HG03108 (cell line): ENCODE measurements at regions not wholly inside any gene's neighbourhood (a gene's known extent, or its start where the extent isn't known, plus 50 kb on each side); places are given as distances from the start of the nearest gene placed in this dataset.
"Not testable (repeated sequence)": the region's sequence is repeated elsewhere in the genome, so short reads cannot be mapped to it uniquely, and the experiment has no call there.

Experiments
- ATAC-seq: cut with Tn5 transposase; IDR thresholded peaks from one replicate; pipeline ENCODE4 v1.9.1; 2021; ENCODE audit warnings: moderate library complexity; ENCODE audit not compliant: unreplicated experiment

- ATAC-seq = no peak
Measured at GRCh38 chrX:5708251-5708650, 520.4 kb downstream of the NLGN4X start.

DNA sequence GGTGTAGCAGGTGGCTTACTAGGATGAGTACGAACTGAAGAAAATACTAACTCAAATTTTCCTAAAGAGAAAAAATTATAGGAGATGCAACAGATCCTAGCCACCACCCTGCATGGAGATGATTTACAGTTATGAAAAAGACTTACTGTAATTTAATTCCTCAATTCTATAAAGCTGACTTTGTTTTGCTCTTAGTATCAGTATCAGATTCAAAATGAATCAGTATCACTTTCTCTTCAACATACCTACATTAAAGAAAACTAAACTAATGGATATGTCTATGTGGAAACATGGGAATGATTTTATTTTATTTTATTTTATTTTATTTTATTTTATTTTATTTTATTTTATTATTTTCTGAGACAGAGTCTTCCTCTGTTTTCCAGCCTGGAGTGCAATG is 525.8 kb downstream of the NLGN4X start:
- no peak for ATAC-seq

DNA sequence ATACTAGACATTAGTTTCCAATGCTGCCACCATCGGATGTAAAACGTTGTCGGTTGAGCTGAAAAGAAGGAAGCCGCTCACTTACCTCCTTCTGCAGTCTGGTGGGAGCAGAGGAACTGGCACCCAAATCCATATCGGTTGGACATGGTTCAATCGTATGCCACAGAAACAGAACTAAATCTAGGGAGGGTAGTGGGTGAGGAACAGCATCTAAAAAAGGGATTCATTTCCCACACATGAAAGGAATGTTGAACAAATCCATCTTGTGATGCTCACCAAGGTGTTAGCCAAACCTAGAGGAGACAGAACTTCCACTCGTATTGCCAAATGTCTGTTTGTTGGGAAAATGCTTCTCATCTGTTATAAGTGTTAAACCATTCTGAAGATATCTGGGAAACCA is 532.7 kb downstream of the NLGN4X start:
- ATAC-seq = no peak

DNA sequence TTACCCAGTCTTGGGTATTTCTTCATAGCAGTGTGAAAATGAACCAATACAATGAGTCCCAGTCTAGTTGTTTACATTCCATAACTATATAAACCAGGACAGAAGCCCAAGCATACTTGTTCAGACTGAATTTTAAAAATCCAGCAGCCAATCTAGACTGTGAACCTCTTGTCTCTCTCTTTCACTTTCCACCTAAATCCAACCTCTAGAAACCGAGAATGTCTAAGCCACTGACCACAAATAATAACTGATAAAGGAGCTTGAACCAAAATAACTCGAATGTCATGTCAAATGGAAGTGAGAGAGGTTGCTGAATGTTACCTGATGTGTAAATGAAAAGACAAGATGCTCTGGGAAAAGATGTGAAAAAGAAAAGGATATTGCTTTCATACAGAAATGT is 544.7 kb downstream of the NLGN4X start:
- ATAC-seq = no peak

- ATAC-seq = no peak
Measured at GRCh38 chrX:5681159-5681558, 547.5 kb downstream of the NLGN4X start.

DNA sequence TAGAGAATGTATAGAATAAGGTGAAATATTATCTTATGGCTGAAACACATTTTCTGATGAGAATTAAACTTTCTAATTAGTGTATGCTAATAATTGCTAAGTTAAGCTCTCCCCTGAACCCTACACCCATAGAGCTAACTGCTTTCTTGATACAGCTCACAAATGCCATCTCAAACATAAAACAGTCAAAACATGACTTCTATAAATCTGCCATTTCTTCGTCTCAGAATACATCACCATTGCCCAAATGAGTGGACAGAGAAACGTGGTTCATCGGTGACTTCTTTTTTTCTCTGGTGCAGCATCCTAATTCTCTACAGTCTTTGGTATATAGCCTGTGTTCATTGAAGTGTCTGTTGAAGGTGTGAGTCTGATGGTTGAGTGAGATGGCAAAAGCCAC is 554.6 kb downstream of the NLGN4X start:
- ATAC-seq = no peak

DNA sequence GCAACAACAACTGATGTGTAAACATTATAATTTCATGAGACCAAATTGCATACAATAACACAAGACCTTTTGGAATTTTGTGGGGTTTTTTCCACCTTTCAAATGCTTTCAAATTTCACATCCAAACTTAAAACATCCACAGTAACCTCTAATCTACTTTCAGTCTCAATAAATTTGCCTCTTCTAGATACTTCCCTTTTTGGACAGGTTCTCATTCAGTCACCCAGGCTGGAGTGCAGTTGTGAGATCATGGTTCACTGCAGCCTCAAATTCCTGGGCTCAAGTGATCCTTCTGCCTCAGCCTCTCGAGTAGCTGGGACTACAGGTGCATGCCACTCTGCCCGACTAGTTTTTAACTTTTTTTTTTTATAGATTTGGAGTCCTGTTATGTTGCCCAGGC is 556.6 kb downstream of the NLGN4X start:
- no peak for ATAC-seq

GRCh38 chrX:5666689-5667088 is 562.0 kb downstream of the NLGN4X start:
- not testable (repeated sequence) for ATAC-seq

GRCh38 chrX:5656544-5656943 is 572.1 kb downstream of the NLGN4X start:
- no peak for ATAC-seq

DNA sequence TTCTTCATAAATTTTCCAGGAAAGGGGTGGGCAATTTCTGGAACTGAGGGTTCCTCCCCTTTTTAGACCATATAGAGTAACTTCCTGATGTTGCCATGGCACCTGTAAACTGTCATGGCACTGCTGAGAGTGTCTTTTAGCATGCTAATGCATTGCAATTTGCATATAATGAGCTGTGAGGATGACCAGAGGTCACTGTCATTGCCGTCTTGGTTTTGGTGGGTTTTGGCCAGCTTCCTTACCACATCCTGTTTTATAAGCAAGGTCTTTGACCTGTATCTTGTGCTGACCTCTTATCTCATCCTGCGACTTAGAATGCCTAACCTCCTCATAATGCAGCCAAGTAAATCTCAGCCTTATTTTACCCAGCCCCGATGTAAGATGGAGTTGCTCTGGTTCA is 577.8 kb downstream of the NLGN4X start:
- ATAC-seq = no peak

- ATAC-seq = no peak
Measured at GRCh38 chrX:5648941-5649568, 579.6 kb downstream of the NLGN4X start.

GRCh38 chrX:5646818-5647217 is 581.8 kb downstream of the NLGN4X start:
- peak; percentile 97 for ATAC-seq

GRCh38 chrX:5644776-5645175 is 583.9 kb downstream of the NLGN4X start:
- ATAC-seq = no peak

GRCh38 chrX:5640071-5640470 is 588.6 kb downstream of the NLGN4X start:
- ATAC-seq = no peak

- no peak for ATAC-seq
Measured at GRCh38 chrX:5638572-5638971, 590.1 kb downstream of the NLGN4X start.

- ATAC-seq = no peak
Measured at GRCh38 chrX:5632887-5633286, 595.8 kb downstream of the NLGN4X start.

- no peak for ATAC-seq
Measured at GRCh38 chrX:5632061-5632614, 596.5 kb downstream of the NLGN4X start.

DNA sequence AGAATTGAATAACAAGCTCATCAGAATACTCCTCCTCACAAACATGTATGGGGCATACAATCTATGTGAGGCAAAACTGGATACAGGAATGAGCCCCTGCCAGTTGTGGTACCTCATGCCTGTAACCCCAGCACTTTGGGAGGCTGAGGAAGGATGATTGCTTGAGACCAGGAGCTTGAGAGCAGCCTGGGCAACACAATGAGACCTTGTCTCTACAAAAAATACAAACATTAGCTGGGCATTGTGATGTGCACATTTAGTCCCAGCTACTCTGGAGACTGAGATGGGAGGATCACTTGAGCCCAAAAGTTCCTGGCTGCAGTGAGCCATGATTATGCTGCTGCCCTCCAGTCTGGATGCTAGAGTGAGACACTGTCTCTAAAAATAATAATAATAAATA is 611.0 kb downstream of the NLGN4X start:
- ATAC-seq = no peak

- ATAC-seq = no peak
Measured at GRCh38 chrX:5595570-5595969, 633.1 kb downstream of the NLGN4X start.

GRCh38 chrX:5586726-5587125 is 641.9 kb downstream of the NLGN4X start:
- no peak for ATAC-seq

DNA sequence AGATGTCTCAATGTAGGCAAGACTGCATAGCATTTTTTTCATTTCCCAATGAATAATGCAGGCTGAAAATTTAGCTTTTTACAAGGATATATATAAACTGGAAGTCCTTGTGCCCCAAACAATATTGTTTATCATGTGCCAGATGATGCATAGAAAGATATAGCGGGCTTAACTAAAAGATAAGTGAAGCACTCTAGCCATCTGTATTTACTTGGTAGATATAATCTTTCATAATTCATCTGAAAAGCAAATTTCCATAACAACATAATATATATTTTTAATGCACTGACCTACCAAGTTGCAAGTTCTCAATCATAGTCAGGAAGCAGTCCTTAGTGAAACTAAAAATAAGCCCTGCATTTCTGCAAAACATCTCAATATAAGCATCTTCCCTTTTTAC is 653.3 kb downstream of the NLGN4X start:
- ATAC-seq = no peak

GRCh38 chrX:5568934-5569333 is 659.7 kb downstream of the NLGN4X start:
- ATAC-seq = no peak

DNA sequence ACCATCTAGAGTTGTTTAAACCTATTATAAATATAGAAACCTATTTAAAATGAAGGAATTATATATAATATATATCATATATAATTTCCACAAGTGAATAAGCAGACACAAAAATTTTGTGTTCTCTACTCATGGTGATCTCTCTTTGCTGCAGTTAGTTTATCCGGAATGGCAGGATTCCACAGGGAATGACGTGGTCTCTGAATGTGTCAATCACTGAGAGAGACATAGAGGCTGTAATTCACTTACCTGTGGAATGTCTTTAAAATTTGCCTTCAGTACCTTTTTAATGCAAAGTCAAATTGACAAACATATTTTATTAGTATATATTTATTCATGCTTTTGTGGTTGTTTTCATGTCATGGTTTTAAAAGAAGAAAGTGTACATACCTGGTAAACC is 669.3 kb downstream of the NLGN4X start:
- ATAC-seq = no peak
